LNCAP (cell line): ENCODE measurements at regions not wholly inside any gene's neighbourhood (a gene's known extent, or its start where the extent isn't known, plus 50 kb on each side); places are given as distances from the start of the nearest gene placed in this dataset.

Experiments
- CTCF ChIP-seq: fragments of 450-650 bp; IDR thresholded peaks from 2 replicates; pipeline ENCODE4 v1.5.1; 2017; ENCODE audit warnings: mild to moderate bottlenecking

- no peak for TF ChIP-seq CTCF
Observed at GRCh38 chr2:193679847-193680246, 1485.1 kb upstream of the TMEFF2 start.

GRCh38 chr2:193670478-193670877 is 1475.7 kb upstream of the TMEFF2 start:
- no peak for TF ChIP-seq CTCF

- no peak for TF ChIP-seq CTCF
Observed at GRCh38 chr2:193668557-193669323, 1474.0 kb upstream of the TMEFF2 start.

GRCh38 chr2:193627927-193628272 is 1433.2 kb upstream of the TMEFF2 start:
- no peak for TF ChIP-seq CTCF

- no peak for TF ChIP-seq CTCF
Observed at GRCh38 chr2:193627187-193627926, 1432.6 kb upstream of the TMEFF2 start.

GRCh38 chr2:193608451-193608850 is 1413.7 kb upstream of the TMEFF2 start:
- no peak for TF ChIP-seq CTCF

GRCh38 chr2:193590831-193591230 is 1396.1 kb upstream of the TMEFF2 start:
- TF ChIP-seq CTCF = no peak
